ENCODE measurements at regions not wholly inside any gene's neighbourhood (a gene's known extent, or its start where the extent isn't known, plus 50 kb on each side); places are given as distances from the start of the nearest gene placed in this dataset.
A peak's percentile ranks its signal among the peaks of the same experiment; 100 is the strongest.

GRCh38 chr15:62797171-62797570 lies 245.4 kb upstream of the TPM1 start:
- POLR2A ChIA-PET (ENCODE audit: low non-redundant PET) = no interaction called here
- no peaks in the 10 kb centered on the region for H3K9me3 ChIP-seq (ENCODE audit: low read depth, low read length, poor library complexity, severe bottlenecking)
- H3K27me3 ChIP-seq (replicated peaks; ENCODE audit: insufficient read depth, low read depth, low read length, poor library complexity) = no peaks in the 10 kb centered on the region
- H3K27ac ChIP-seq (ENCODE audit: low read depth, low read length, poor library complexity, severe bottlenecking) = no peak overlapping the region
- no peak for DNase-seq (ENCODE audit: low spot score)
- intact Hi-C loops (cut with micrococcal nuclease; ENCODE audit: unreplicated experiment) = no loop called here
- H3K4me3 ChIP-seq (ENCODE audit: low read depth, low read length, poor library complexity, severe bottlenecking) = no peak overlapping the region
- BruUV-seq (replicated peaks) = no TSS peak
- H3K36me3 ChIP-seq (ENCODE audit: insufficient read depth, low read length, poor library complexity, severe bottlenecking) = no peaks in the 10 kb centered on the region
- H3K4me1 ChIP-seq (ENCODE audit: insufficient read depth, low read length, poor library complexity, severe bottlenecking) = no peaks in the 10 kb centered on the region
- TF ChIP-seq, protein P1, sequence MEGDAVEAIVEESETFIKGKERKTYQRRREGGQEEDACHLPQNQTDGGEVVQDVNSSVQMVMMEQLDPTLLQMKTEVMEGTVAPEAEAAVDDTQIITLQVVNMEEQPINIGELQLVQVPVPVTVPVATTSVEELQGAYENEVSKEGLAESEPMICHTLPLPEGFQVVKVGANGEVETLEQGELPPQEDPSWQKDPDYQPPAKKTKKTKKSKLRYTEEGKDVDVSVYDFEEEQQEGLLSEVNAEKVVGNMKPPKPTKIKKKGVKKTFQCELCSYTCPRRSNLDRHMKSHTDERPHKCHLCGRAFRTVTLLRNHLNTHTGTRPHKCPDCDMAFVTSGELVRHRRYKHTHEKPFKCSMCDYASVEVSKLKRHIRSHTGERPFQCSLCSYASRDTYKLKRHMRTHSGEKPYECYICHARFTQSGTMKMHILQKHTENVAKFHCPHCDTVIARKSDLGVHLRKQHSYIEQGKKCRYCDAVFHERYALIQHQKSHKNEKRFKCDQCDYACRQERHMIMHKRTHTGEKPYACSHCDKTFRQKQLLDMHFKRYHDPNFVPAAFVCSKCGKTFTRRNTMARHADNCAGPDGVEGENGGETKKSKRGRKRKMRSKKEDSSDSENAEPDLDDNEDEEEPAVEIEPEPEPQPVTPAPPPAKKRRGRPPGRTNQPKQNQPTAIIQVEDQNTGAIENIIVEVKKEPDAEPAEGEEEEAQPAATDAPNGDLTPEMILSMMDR (conservative IDR thresholded peaks at IDR 0.05; ENCODE audit: low read depth, low read length) = no peak
- TF ChIP-seq EZH2 (IDR thresholded peaks at IDR 0.05; ENCODE audit: borderline replicate concordance, low read depth, low read length, poor library complexity, severe bottlenecking) = no peak
- CTCF ChIA-PET = no interaction called here

- no peak overlapping the region for H3K27ac ChIP-seq (ENCODE audit: low read depth, low read length, poor library complexity, severe bottlenecking)
- H3K4me1 ChIP-seq (ENCODE audit: insufficient read depth, low read length, poor library complexity, severe bottlenecking) = no peaks in the 10 kb centered on the region
- H3K27me3 ChIP-seq (replicated peaks; ENCODE audit: insufficient read depth, low read depth, low read length, poor library complexity) = no peaks in the 10 kb centered on the region
- CTCF ChIA-PET = no interaction called here
- no TSS peak for BruUV-seq (replicated peaks)
- no peaks in the 10 kb centered on the region for H3K9me3 ChIP-seq (ENCODE audit: low read depth, low read length, poor library complexity, severe bottlenecking)
- POLR2A ChIA-PET (ENCODE audit: low non-redundant PET) = no interaction called here
- intact Hi-C loops (cut with micrococcal nuclease; ENCODE audit: unreplicated experiment) = no loop called here
- H3K36me3 ChIP-seq (ENCODE audit: insufficient read depth, low read length, poor library complexity, severe bottlenecking) = no peaks in the 10 kb centered on the region
- TF ChIP-seq, protein P1 (conservative IDR thresholded peaks at IDR 0.05; ENCODE audit: low read depth, low read length) = no peak
- no peak for TF ChIP-seq EZH2 (IDR thresholded peaks at IDR 0.05; ENCODE audit: borderline replicate concordance, low read depth, low read length, poor library complexity, severe bottlenecking)
- peak; percentile 11 for DNase-seq (ENCODE audit: low spot score)
- no peak overlapping the region for H3K4me3 ChIP-seq (ENCODE audit: low read depth, low read length, poor library complexity, severe bottlenecking)
Measured at GRCh38 chr15:62798536-62798935, 244.0 kb upstream of the TPM1 start.

DNA sequence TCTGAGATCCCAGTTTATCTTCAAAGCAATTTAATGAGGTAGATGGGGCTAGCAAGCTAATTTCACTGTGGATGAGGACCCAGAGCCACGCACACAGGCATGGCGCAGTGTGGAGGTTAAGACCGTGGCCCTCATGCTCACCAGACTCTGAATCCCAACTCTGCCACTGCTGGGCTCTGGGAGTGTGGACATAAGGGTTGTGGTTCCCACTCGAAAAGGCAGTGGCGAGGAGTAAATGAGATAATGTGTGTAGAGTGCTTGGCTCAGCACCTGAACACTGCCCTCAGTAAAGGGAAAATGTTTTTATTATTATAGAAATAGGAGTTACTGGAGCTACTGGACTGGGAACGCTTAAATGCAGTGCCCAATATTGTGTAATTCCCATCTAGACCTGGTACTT lies 243.5 kb upstream of the TPM1 start:
- TF ChIP-seq, protein P1 (conservative IDR thresholded peaks at IDR 0.05; ENCODE audit: low read depth, low read length) = no peak
- TF ChIP-seq EZH2 (IDR thresholded peaks at IDR 0.05; ENCODE audit: borderline replicate concordance, low read depth, low read length, poor library complexity, severe bottlenecking) = no peak
- no TSS peak for BruUV-seq (replicated peaks)
- Histone ChIP-seq H3K27me3 (replicated peaks; ENCODE audit: insufficient read depth, low read depth, low read length, poor library complexity) (no peaks in the 10 kb centered on the region), H3K4me1 (ENCODE audit: insufficient read depth, low read length, poor library complexity, severe bottlenecking) (no peaks in the 10 kb centered on the region), H3K27ac (ENCODE audit: low read depth, low read length, poor library complexity, severe bottlenecking) (no peak overlapping the region), H3K36me3 (ENCODE audit: insufficient read depth, low read length, poor library complexity, severe bottlenecking) (no peaks in the 10 kb centered on the region), H3K4me3 (ENCODE audit: low read depth, low read length, poor library complexity, severe bottlenecking) (no peak overlapping the region), H3K9me3 (ENCODE audit: low read depth, low read length, poor library complexity, severe bottlenecking) (no peaks in the 10 kb centered on the region)
- CTCF ChIA-PET = no interaction called here
- POLR2A ChIA-PET (ENCODE audit: low non-redundant PET) = no interaction called here
- DNase-seq (ENCODE audit: low spot score) = no peak
- intact Hi-C loops (cut with micrococcal nuclease; ENCODE audit: unreplicated experiment) = no loop called here

Data from A673 (cell line).